ENCODE measurements at regions not wholly inside any gene's neighbourhood (a gene's known extent, or its start where the extent isn't known, plus 50 kb on each side); places are given as distances from the start of the nearest gene placed in this dataset.
"Not testable (repeated sequence)": the region's sequence is repeated elsewhere in the genome, so short reads cannot be mapped to it uniquely, and the experiment has no call there.

GRCh38 chrX:10676235-10676957, 56.0 kb upstream of the MID1 start:
- H3K4me3 ChIP-seq (ENCODE audit: low read length) = no peak overlapping the region
- no peak overlapping the region for H3K9ac ChIP-seq (ENCODE audit: low read length)
- no peaks in the 10 kb centered on the region for H3K4me1 ChIP-seq (ENCODE audit: control insufficient read depth, insufficient read depth, low read length)
- no peak overlapping the region for H3K27ac ChIP-seq (ENCODE audit: low read depth, low read length)
- no peaks in the 10 kb centered on the region for H3K27me3 ChIP-seq (ENCODE audit: control insufficient read depth, insufficient read depth, low read length)
- H3K36me3 ChIP-seq (ENCODE audit: control insufficient read depth, insufficient read depth, low read length) = no peaks in the 10 kb centered on the region

- Histone ChIP-seq H3K4me1 (ENCODE audit: control insufficient read depth, insufficient read depth, low read length) (no peaks in the 10 kb centered on the region), H3K4me3 (ENCODE audit: low read length) (no peak overlapping the region), H3K27ac (ENCODE audit: low read depth, low read length) (no peak overlapping the region), H3K9ac (ENCODE audit: low read length) (no peak overlapping the region), H3K36me3 (ENCODE audit: control insufficient read depth, insufficient read depth, low read length) (no peaks in the 10 kb centered on the region), H3K27me3 (ENCODE audit: control insufficient read depth, insufficient read depth, low read length) (no peaks in the 10 kb centered on the region)
These were observed 57.1 kb upstream of the MID1 start for GRCh38 chrX:10677490-10677889.

- H3K4me3 ChIP-seq (ENCODE audit: low read length) = no peak overlapping the region
- H3K9ac ChIP-seq (ENCODE audit: low read length) = no peak overlapping the region
- no peaks in the 10 kb centered on the region for H3K27me3 ChIP-seq (ENCODE audit: control insufficient read depth, insufficient read depth, low read length)
- no peak overlapping the region for H3K27ac ChIP-seq (ENCODE audit: low read depth, low read length)
- H3K4me1 ChIP-seq (ENCODE audit: control insufficient read depth, insufficient read depth, low read length) = no peaks in the 10 kb centered on the region
- no peaks in the 10 kb centered on the region for H3K36me3 ChIP-seq (ENCODE audit: control insufficient read depth, insufficient read depth, low read length)
These were observed 59.0 kb upstream of the MID1 start for GRCh38 chrX:10679387-10679786.

- no peak overlapping the region for H3K4me3 ChIP-seq (ENCODE audit: low read length)
- no peaks in the 10 kb centered on the region for H3K4me1 ChIP-seq (ENCODE audit: control insufficient read depth, insufficient read depth, low read length)
- H3K27ac ChIP-seq (ENCODE audit: low read depth, low read length) = no peak overlapping the region
- H3K27me3 ChIP-seq (ENCODE audit: control insufficient read depth, insufficient read depth, low read length) = no peaks in the 10 kb centered on the region
- H3K36me3 ChIP-seq (ENCODE audit: control insufficient read depth, insufficient read depth, low read length) = no peaks in the 10 kb centered on the region
- no peak overlapping the region for H3K9ac ChIP-seq (ENCODE audit: low read length)
These were observed 60.8 kb upstream of the MID1 start for GRCh38 chrX:10681167-10681566.

- H3K27ac ChIP-seq (ENCODE audit: low read depth, low read length); H3K27me3 ChIP-seq (ENCODE audit: control insufficient read depth, insufficient read depth, low read length); H3K4me3 ChIP-seq (ENCODE audit: low read length); H3K9ac ChIP-seq (ENCODE audit: low read length); H3K4me1 ChIP-seq (ENCODE audit: control insufficient read depth, insufficient read depth, low read length); H3K36me3 ChIP-seq (ENCODE audit: control insufficient read depth, insufficient read depth, low read length): not testable (repeated sequence)
These were observed 63.2 kb upstream of the MID1 start for GRCh38 chrX:10683631-10684030.

GRCh38 chrX:10685923-10686595, 65.7 kb upstream of the MID1 start:
- H3K9ac ChIP-seq (ENCODE audit: low read length) = no peak overlapping the region
- no peaks in the 10 kb centered on the region for H3K4me1 ChIP-seq (ENCODE audit: control insufficient read depth, insufficient read depth, low read length)
- no peaks in the 10 kb centered on the region for H3K27me3 ChIP-seq (ENCODE audit: control insufficient read depth, insufficient read depth, low read length)
- no peak overlapping the region for H3K4me3 ChIP-seq (ENCODE audit: low read length)
- no peak overlapping the region for H3K27ac ChIP-seq (ENCODE audit: low read depth, low read length)
- no peaks in the 10 kb centered on the region for H3K36me3 ChIP-seq (ENCODE audit: control insufficient read depth, insufficient read depth, low read length)

GRCh38 chrX:10691751-10692150, 71.4 kb upstream of the MID1 start:
- not testable (repeated sequence) for H3K9ac ChIP-seq (ENCODE audit: low read length); H3K27ac ChIP-seq (ENCODE audit: low read depth, low read length); H3K4me3 ChIP-seq (ENCODE audit: low read length); H3K27me3 ChIP-seq (ENCODE audit: control insufficient read depth, insufficient read depth, low read length); H3K4me1 ChIP-seq (ENCODE audit: control insufficient read depth, insufficient read depth, low read length); H3K36me3 ChIP-seq (ENCODE audit: control insufficient read depth, insufficient read depth, low read length)

GRCh38 chrX:10697616-10698317, 77.4 kb upstream of the MID1 start:
- no peak overlapping the region for H3K27ac ChIP-seq (ENCODE audit: low read depth, low read length)
- H3K27me3 ChIP-seq (ENCODE audit: control insufficient read depth, insufficient read depth, low read length) = no peaks in the 10 kb centered on the region
- H3K9ac ChIP-seq (ENCODE audit: low read length) = no peak overlapping the region
- H3K36me3 ChIP-seq (ENCODE audit: control insufficient read depth, insufficient read depth, low read length) = no peaks in the 10 kb centered on the region
- no peak overlapping the region for H3K4me3 ChIP-seq (ENCODE audit: low read length)
- peaks cover 2% of the 10 kb centered on the region for H3K4me1 ChIP-seq (ENCODE audit: control insufficient read depth, insufficient read depth, low read length)

GRCh38 chrX:10698318-10698640, 77.9 kb upstream of the MID1 start:
- no peak overlapping the region for H3K27ac ChIP-seq (ENCODE audit: low read depth, low read length)
- H3K27me3 ChIP-seq (ENCODE audit: control insufficient read depth, insufficient read depth, low read length) = no peaks in the 10 kb centered on the region
- H3K9ac ChIP-seq (ENCODE audit: low read length) = no peak overlapping the region
- H3K4me1 ChIP-seq (ENCODE audit: control insufficient read depth, insufficient read depth, low read length) = peaks cover 2% of the 10 kb centered on the region
- H3K4me3 ChIP-seq (ENCODE audit: low read length) = no peak overlapping the region
- no peaks in the 10 kb centered on the region for H3K36me3 ChIP-seq (ENCODE audit: control insufficient read depth, insufficient read depth, low read length)

GRCh38 chrX:10702031-10702430, 81.6 kb upstream of the MID1 start:
- H3K27ac ChIP-seq (ENCODE audit: low read depth, low read length) = no peak overlapping the region
- H3K36me3 ChIP-seq (ENCODE audit: control insufficient read depth, insufficient read depth, low read length) = no peaks in the 10 kb centered on the region
- no peaks in the 10 kb centered on the region for H3K27me3 ChIP-seq (ENCODE audit: control insufficient read depth, insufficient read depth, low read length)
- H3K9ac ChIP-seq (ENCODE audit: low read length) = no peak overlapping the region
- no peak overlapping the region for H3K4me3 ChIP-seq (ENCODE audit: low read length)
- no peaks in the 10 kb centered on the region for H3K4me1 ChIP-seq (ENCODE audit: control insufficient read depth, insufficient read depth, low read length)

GRCh38 chrX:10706342-10706741, 86.0 kb upstream of the MID1 start:
- H3K9ac ChIP-seq (ENCODE audit: low read length); H3K4me3 ChIP-seq (ENCODE audit: low read length); H3K27ac ChIP-seq (ENCODE audit: low read depth, low read length); H3K27me3 ChIP-seq (ENCODE audit: control insufficient read depth, insufficient read depth, low read length); H3K4me1 ChIP-seq (ENCODE audit: control insufficient read depth, insufficient read depth, low read length); H3K36me3 ChIP-seq (ENCODE audit: control insufficient read depth, insufficient read depth, low read length): not testable (repeated sequence)

- no peaks in the 10 kb centered on the region for H3K36me3 ChIP-seq (ENCODE audit: control insufficient read depth, insufficient read depth, low read length)
- H3K4me3 ChIP-seq (ENCODE audit: low read length) = no peak overlapping the region
- H3K27ac ChIP-seq (ENCODE audit: low read depth, low read length) = no peak overlapping the region
- H3K4me1 ChIP-seq (ENCODE audit: control insufficient read depth, insufficient read depth, low read length) = no peaks in the 10 kb centered on the region
- H3K27me3 ChIP-seq (ENCODE audit: control insufficient read depth, insufficient read depth, low read length) = no peaks in the 10 kb centered on the region
- H3K9ac ChIP-seq (ENCODE audit: low read length) = no peak overlapping the region
These were observed 87.4 kb upstream of the MID1 start for GRCh38 chrX:10707773-10708172.

GRCh38 chrX:10709276-10709675, 88.9 kb upstream of the MID1 start:
- Histone ChIP-seq H3K4me1 (ENCODE audit: control insufficient read depth, insufficient read depth, low read length) (no peaks in the 10 kb centered on the region), H3K27me3 (ENCODE audit: control insufficient read depth, insufficient read depth, low read length) (no peaks in the 10 kb centered on the region), H3K9ac (ENCODE audit: low read length) (no peak overlapping the region), H3K27ac (ENCODE audit: low read depth, low read length) (no peak overlapping the region), H3K4me3 (ENCODE audit: low read length) (no peak overlapping the region), H3K36me3 (ENCODE audit: control insufficient read depth, insufficient read depth, low read length) (no peaks in the 10 kb centered on the region)

All from rectal smooth muscle tissue (tissue), 1 donor.